ENCODE measurements at regions not wholly inside any gene's neighbourhood (a gene's known extent, or its start where the extent isn't known, plus 50 kb on each side); places are given as distances from the start of the nearest gene placed in this dataset.

GRCh38 chr22:47814474-47814873 is 1052.0 kb downstream of the TBC1D22A start:
- DNase-seq (ENCODE audit: low read depth, low spot score): no peak
- in situ Hi-C loops (cut with HindIII; ENCODE audit: low pct_unique_long_range_greater_than_20kb, low sequenced_read_pairs): no loop called here

GRCh38 chr22:47813661-47814060 is 1051.2 kb downstream of the TBC1D22A start:
- no peak for DNase-seq (ENCODE audit: low read depth, low spot score)
- in situ Hi-C loops (cut with HindIII; ENCODE audit: low pct_unique_long_range_greater_than_20kb, low sequenced_read_pairs): no loop called here

GRCh38 chr22:47811971-47812370 is 1049.5 kb downstream of the TBC1D22A start:
- no peak for DNase-seq (ENCODE audit: low read depth, low spot score)
- in situ Hi-C loops (cut with HindIII; ENCODE audit: low pct_unique_long_range_greater_than_20kb, low sequenced_read_pairs): no loop called here

GRCh38 chr22:47810505-47811500 is 1048.4 kb downstream of the TBC1D22A start:
- in situ Hi-C loops (cut with HindIII; ENCODE audit: low pct_unique_long_range_greater_than_20kb, low sequenced_read_pairs): no loop called here
- no peak for DNase-seq (ENCODE audit: low read depth, low spot score)

GRCh38 chr22:47808886-47809620 is 1046.6 kb downstream of the TBC1D22A start:
- in situ Hi-C loops (cut with HindIII; ENCODE audit: low pct_unique_long_range_greater_than_20kb, low sequenced_read_pairs): no loop called here
- DNase-seq (ENCODE audit: low read depth, low spot score): no peak

GRCh38 chr22:47808236-47808635 is 1045.8 kb downstream of the TBC1D22A start:
- in situ Hi-C loops (cut with HindIII; ENCODE audit: low pct_unique_long_range_greater_than_20kb, low sequenced_read_pairs): no loop called here
- DNase-seq (ENCODE audit: low read depth, low spot score): no peak

GRCh38 chr22:47807506-47807905 is 1045.1 kb downstream of the TBC1D22A start:
- DNase-seq (ENCODE audit: low read depth, low spot score): no peak
- in situ Hi-C loops (cut with HindIII; ENCODE audit: low pct_unique_long_range_greater_than_20kb, low sequenced_read_pairs): no loop called here

- in situ Hi-C loops (cut with HindIII; ENCODE audit: low pct_unique_long_range_greater_than_20kb, low sequenced_read_pairs): no loop called here
- no peak for DNase-seq (ENCODE audit: low read depth, low spot score)
Observed at GRCh38 chr22:47806894-47807293, 1044.4 kb downstream of the TBC1D22A start.

- no peak for DNase-seq (ENCODE audit: low read depth, low spot score)
- in situ Hi-C loops (cut with HindIII; ENCODE audit: low pct_unique_long_range_greater_than_20kb, low sequenced_read_pairs): no loop called here
Observed at GRCh38 chr22:47805394-47805935, 1043.0 kb downstream of the TBC1D22A start.

GRCh38 chr22:47804281-47804680 is 1041.8 kb downstream of the TBC1D22A start:
- in situ Hi-C loops (cut with HindIII; ENCODE audit: low pct_unique_long_range_greater_than_20kb, low sequenced_read_pairs): no loop called here

GRCh38 chr22:47802421-47802820 is 1040.0 kb downstream of the TBC1D22A start:
- DNase-seq (ENCODE audit: low read depth, low spot score): no peak
- in situ Hi-C loops (cut with HindIII; ENCODE audit: low pct_unique_long_range_greater_than_20kb, low sequenced_read_pairs): no loop called here

More at GRCh38 chr22:47804281-47804680, 1041.8 kb downstream of the TBC1D22A start:
- DNase-seq (ENCODE audit: low read depth, low spot score): no peak

- in situ Hi-C loops (cut with HindIII; ENCODE audit: low pct_unique_long_range_greater_than_20kb, low sequenced_read_pairs): no loop called here
Observed at GRCh38 chr22:47801541-47802245, 1039.2 kb downstream of the TBC1D22A start.

GRCh38 chr22:47798229-47798628 is 1035.8 kb downstream of the TBC1D22A start:
- in situ Hi-C loops (cut with HindIII; ENCODE audit: low pct_unique_long_range_greater_than_20kb, low sequenced_read_pairs): no loop called here
- no peak for DNase-seq (ENCODE audit: low read depth, low spot score)

More at GRCh38 chr22:47801541-47802245, 1039.2 kb downstream of the TBC1D22A start:
- no peak for DNase-seq (ENCODE audit: low read depth, low spot score)

GRCh38 chr22:47797342-47797945 is 1035.0 kb downstream of the TBC1D22A start:
- in situ Hi-C loops (cut with HindIII; ENCODE audit: low pct_unique_long_range_greater_than_20kb, low sequenced_read_pairs): no loop called here
- DNase-seq (ENCODE audit: low read depth, low spot score): no peak

- no peak for DNase-seq (ENCODE audit: low read depth, low spot score)
- in situ Hi-C loops (cut with HindIII; ENCODE audit: low pct_unique_long_range_greater_than_20kb, low sequenced_read_pairs): no loop called here
Observed at GRCh38 chr22:47796128-47796908, 1033.9 kb downstream of the TBC1D22A start.

GRCh38 chr22:47795477-47796127 is 1033.2 kb downstream of the TBC1D22A start:
- no peak for DNase-seq (ENCODE audit: low read depth, low spot score)
- in situ Hi-C loops (cut with HindIII; ENCODE audit: low pct_unique_long_range_greater_than_20kb, low sequenced_read_pairs): no loop called here

Data from SK-MEL-5 (cell line).